ENCODE measurements at regions not wholly inside any gene's neighbourhood (a gene's known extent, or its start where the extent isn't known, plus 50 kb on each side); places are given as distances from the start of the nearest gene placed in this dataset.

DNA sequence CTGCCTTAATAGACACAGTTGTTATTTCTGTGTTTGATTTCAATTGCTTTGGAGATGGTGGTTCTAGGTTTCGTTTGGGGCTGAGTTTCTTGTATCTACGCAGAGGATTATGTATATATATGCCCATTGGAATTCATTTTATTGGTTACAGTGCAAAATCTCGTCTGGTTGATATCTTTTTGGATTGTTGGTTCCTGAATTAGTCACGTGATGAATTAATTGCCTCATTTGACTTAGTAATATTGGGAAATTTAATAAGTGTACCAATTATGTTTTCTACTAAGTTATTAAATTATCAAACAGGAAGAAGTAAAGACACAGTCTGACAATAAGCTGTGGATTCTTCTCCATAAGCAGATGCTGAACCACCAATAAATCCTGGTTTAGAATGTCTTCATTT, 467.9 kb upstream of the TENM3 start:
- Mint-ChIP-seq H3K27ac (ENCODE audit: unreplicated experiment) (no peak overlapping the region), H3K27me3 (ENCODE audit: insufficient read depth, unreplicated experiment) (no peaks in the 10 kb centered on the region), H3K9me3 (ENCODE audit: unreplicated experiment) (no peaks in the 10 kb centered on the region), H3K4me1 (ENCODE audit: low read depth, unreplicated experiment) (no peaks in the 10 kb centered on the region), H3K4me3 (ENCODE audit: unreplicated experiment) (no peak overlapping the region), H3K36me3 (ENCODE audit: insufficient read depth, unreplicated experiment) (no peaks in the 10 kb centered on the region)
- POLR2A ChIA-PET: no interaction called here
- Histone ChIP-seq H3K4me3 (ENCODE audit: low read depth, low read length) (no peak overlapping the region), H3K4me1 (peaks cover 12% of the 10 kb centered on the region), H3K27me3 (replicated peaks; ENCODE audit: control insufficient read depth, insufficient read depth, low read length) (no peaks in the 10 kb centered on the region), H3K36me3 (ENCODE audit: control insufficient read depth, insufficient read depth, low read length) (no peaks in the 10 kb centered on the region), H3K9me3 (no peaks in the 10 kb centered on the region)
- CTCF ChIA-PET: no interaction called here
- intact Hi-C loops (cut with micrococcal nuclease; ENCODE audit: unreplicated experiment): no loop called here
- DNase-seq: no peak
- no TSS peak for BruUV-seq (replicated peaks)
- TF ChIP-seq, protein P1, sequence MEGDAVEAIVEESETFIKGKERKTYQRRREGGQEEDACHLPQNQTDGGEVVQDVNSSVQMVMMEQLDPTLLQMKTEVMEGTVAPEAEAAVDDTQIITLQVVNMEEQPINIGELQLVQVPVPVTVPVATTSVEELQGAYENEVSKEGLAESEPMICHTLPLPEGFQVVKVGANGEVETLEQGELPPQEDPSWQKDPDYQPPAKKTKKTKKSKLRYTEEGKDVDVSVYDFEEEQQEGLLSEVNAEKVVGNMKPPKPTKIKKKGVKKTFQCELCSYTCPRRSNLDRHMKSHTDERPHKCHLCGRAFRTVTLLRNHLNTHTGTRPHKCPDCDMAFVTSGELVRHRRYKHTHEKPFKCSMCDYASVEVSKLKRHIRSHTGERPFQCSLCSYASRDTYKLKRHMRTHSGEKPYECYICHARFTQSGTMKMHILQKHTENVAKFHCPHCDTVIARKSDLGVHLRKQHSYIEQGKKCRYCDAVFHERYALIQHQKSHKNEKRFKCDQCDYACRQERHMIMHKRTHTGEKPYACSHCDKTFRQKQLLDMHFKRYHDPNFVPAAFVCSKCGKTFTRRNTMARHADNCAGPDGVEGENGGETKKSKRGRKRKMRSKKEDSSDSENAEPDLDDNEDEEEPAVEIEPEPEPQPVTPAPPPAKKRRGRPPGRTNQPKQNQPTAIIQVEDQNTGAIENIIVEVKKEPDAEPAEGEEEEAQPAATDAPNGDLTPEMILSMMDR (IDR thresholded peaks at IDR 0.05; ENCODE audit: insufficient read depth in 1 of 2, low read depth in 1 of 2, low read length in 1 of 2, severe bottlenecking in 1 of 2, unreplicated experiment in 1 of 2): no peak

DNA sequence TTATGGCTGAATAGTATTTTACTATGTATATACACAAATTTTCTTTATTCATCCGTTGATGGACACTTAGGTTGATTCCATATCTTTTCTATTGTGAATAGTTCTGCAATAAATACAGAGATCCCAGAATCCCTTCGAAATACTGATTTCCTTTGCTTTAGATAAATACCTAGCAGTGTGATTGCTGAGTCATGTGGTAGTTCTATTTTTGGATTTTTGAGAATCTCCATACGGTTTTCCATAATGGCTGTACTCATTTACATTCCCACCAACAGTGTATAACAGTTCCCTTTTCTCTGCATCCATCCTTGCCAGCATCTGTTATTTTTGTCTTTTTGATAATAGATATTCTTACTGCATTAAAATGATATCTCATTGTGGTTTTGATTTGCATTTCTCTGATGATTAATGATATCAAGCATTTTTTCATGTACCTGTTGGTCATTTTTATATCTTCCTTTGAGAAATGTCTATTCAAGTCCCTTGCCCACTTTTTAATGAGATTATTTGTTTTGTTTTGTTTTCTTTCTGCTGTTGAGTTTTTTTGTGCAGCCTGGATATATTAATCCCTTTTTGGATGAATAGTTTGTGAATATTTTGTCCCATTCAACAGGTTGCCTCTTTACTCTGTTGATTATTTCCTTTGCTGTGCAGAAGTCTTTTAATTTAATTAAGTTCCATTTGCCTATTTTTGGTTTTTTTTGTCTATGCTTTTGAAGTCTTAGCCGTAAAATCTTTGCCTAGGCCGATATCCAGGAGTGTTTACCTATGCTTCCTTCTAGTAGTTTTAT, 466.7 kb upstream of the TENM3 start:
- no peaks in the 10 kb centered on the region for H3K36me3 ChIP-seq (ENCODE audit: control insufficient read depth, insufficient read depth, low read length)
- DNase-seq: no peak
- no peaks in the 10 kb centered on the region for H3K4me1 Mint-ChIP-seq (ENCODE audit: low read depth, unreplicated experiment)
- TF ChIP-seq, protein P1 (IDR thresholded peaks at IDR 0.05; ENCODE audit: insufficient read depth in 1 of 2, low read depth in 1 of 2, low read length in 1 of 2, severe bottlenecking in 1 of 2, unreplicated experiment in 1 of 2): no peak
- no peak overlapping the region for H3K27ac Mint-ChIP-seq (ENCODE audit: unreplicated experiment)
- no peaks in the 10 kb centered on the region for H3K27me3 ChIP-seq (replicated peaks; ENCODE audit: control insufficient read depth, insufficient read depth, low read length)
- H3K4me3 ChIP-seq (ENCODE audit: low read depth, low read length): no peak overlapping the region
- H3K27me3 Mint-ChIP-seq (ENCODE audit: insufficient read depth, unreplicated experiment): no peaks in the 10 kb centered on the region
- H3K9me3 Mint-ChIP-seq (ENCODE audit: unreplicated experiment): no peaks in the 10 kb centered on the region
- H3K4me3 Mint-ChIP-seq (ENCODE audit: unreplicated experiment): no peak overlapping the region
- peaks cover 4% of the 10 kb centered on the region for H3K4me1 ChIP-seq
- no peaks in the 10 kb centered on the region for H3K9me3 ChIP-seq
- POLR2A ChIA-PET: no interaction called here
- intact Hi-C loops (cut with micrococcal nuclease; ENCODE audit: unreplicated experiment): no loop called here
- CTCF ChIA-PET: no interaction called here
- H3K36me3 Mint-ChIP-seq (ENCODE audit: insufficient read depth, unreplicated experiment): no peaks in the 10 kb centered on the region
- BruUV-seq (replicated peaks): no TSS peak

DNA sequence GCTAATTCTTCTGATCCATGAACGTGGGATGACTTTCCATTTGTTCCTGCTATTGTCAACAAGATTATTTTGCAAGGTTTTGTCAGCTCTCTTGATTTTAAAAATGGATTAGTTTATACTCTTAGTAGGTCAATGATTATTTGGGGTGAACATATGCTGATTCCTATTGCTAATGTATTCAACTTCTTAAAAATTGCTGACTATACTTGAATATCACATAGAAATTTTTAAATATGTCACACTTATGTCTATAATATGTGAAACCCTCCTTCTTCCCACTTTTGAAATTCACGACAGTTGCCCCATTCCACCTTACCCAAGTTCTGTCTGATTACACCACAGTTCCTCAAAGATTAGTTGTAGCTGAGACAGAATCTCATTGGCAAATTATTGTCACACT, 465.7 kb upstream of the TENM3 start:
- TF ChIP-seq, protein P1 (IDR thresholded peaks at IDR 0.05; ENCODE audit: insufficient read depth in 1 of 2, low read depth in 1 of 2, low read length in 1 of 2, severe bottlenecking in 1 of 2, unreplicated experiment in 1 of 2): no peak
- intact Hi-C loops (cut with micrococcal nuclease; ENCODE audit: unreplicated experiment): no loop called here
- H3K9me3 Mint-ChIP-seq (ENCODE audit: unreplicated experiment): no peaks in the 10 kb centered on the region
- DNase-seq: no peak
- Histone ChIP-seq H3K9me3 (no peaks in the 10 kb centered on the region), H3K4me3 (ENCODE audit: low read depth, low read length) (no peak overlapping the region), H3K36me3 (ENCODE audit: control insufficient read depth, insufficient read depth, low read length) (no peaks in the 10 kb centered on the region), H3K27me3 (replicated peaks; ENCODE audit: control insufficient read depth, insufficient read depth, low read length) (no peaks in the 10 kb centered on the region), H3K4me1 (no peaks in the 10 kb centered on the region)
- CTCF ChIA-PET: no interaction called here
- H3K4me3 Mint-ChIP-seq (ENCODE audit: unreplicated experiment): no peak overlapping the region
- no peak overlapping the region for H3K27ac Mint-ChIP-seq (ENCODE audit: unreplicated experiment)
- POLR2A ChIA-PET: no interaction called here
- H3K27me3 Mint-ChIP-seq (ENCODE audit: insufficient read depth, unreplicated experiment): no peaks in the 10 kb centered on the region
- H3K4me1 Mint-ChIP-seq (ENCODE audit: low read depth, unreplicated experiment): no peaks in the 10 kb centered on the region
- no peaks in the 10 kb centered on the region for H3K36me3 Mint-ChIP-seq (ENCODE audit: insufficient read depth, unreplicated experiment)
- no TSS peak for BruUV-seq (replicated peaks)

Measured in Caco-2 (cell line).